GM18517 (cell line): ENCODE measurements at regions not wholly inside any gene's neighbourhood (a gene's known extent, or its start where the extent isn't known, plus 50 kb on each side); places are given as distances from the start of the nearest gene placed in this dataset.

Source experiments
- ATAC-seq: cut with Tn5 transposase; IDR thresholded peaks from one replicate; pipeline ENCODE4 v1.9.1; 2021; ENCODE audit warnings: mild to moderate bottlenecking, moderate library complexity; ENCODE audit not compliant: unreplicated experiment

DNA sequence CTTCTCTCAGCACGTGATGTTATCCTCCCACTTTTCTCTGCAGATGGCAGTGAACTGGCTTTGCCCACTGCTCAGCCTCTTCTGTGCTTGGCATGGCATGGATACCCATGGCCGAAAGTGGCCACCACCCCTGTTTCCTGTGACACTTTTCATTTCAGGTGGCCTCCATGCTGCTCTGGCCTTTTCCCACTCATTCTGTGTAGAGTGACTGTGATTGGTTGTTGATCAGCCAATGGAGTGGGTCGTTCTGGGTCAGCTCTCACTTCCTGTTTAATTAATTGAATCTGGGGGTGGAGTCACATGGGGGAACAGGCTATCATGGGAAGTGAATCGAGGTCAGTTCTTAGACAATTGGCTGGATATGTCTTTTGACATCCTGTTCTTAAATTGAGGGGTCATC is 350.1 kb upstream of the EEF2KMT start:
- ATAC-seq, result no peak

DNA sequence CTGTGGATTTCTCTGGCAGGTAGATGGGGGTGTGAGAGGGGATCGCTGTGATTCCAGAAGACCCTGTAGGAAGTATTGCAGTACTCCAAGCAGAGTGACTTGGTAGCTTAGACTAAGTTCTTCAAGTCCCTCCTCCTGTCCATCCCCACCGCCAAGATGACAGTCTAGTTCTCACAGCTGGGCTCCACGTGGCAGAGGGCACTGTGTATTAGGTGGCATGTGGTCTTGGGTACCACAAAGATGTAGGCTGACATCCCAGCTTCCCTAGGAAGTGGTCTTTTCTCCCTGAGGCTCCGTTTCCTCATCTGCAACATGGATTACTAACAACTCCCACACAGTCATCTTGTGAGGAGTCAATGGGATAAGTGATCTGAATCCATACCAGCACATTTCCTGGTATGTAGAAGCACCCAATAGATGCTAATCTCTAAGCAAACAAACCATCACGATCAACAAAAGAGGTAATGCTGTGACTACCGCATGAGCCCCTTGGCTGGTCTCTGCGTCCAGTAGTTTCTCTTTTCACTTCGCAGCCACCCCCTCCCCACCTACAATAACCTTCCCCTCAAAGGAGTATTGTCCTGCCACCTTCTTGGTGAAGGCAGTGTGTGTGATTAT is 349.1 kb upstream of the EEF2KMT start:
- ATAC-seq, result no peak

DNA sequence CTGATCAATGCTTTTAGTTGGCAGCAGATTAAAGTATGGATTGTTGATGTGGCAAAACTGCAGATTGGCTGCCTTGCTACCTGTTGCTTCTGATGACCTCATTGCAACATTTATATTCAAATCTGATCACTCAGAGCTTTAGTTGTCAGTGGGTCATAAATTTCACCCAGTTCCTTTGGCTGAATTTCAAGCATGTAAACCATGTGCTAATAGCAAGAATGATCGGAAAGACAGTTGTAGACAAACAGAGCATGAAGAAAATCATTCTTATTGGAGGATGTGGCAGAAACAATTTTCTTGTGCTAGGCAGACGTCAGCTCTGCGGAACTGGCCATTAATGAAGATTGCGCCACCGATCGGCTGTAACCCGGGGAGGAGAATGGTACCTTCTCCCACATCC is 346.6 kb upstream of the EEF2KMT start:
- ATAC-seq, result no peak

DNA sequence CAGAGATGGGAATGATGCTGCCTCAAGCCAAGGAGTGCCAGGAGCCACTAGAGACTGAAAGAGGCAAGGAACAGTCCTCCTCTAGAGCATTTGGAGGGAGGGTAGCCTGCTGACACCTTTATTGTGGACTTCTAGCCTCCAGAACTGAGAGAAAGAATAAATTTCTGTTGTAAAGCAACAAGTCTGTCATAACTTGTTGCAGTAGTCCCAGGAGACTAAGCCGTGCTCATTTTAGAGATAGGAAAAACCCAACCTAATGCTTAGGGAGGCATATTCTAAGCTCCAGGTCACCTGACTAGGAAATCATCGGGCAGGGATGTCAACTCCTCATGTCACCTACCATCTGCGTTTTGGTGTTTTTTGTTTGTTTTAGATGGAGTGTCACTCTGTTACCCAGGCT is 345.4 kb upstream of the EEF2KMT start:
- no peak for ATAC-seq

DNA sequence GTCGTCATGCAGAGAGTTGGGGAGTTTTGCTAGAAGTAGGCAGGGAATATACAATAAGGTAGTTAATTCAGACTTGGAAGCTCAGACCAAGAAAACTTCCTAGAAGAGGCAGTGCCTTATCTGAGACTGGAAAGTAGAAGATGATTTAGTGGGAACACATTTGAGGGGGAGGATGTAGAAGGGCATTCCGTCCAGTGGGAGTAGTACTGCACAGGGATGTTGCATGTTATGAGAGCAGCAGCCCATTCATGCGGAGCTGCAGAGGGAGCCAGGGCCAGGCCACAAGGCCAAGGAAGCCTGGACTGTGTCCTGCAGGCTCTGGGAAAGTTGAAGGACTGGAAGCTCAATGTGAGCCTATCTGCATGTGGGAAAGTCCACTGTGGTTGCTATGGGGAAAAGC is 344.5 kb upstream of the EEF2KMT start:
- ATAC-seq, result no peak

DNA sequence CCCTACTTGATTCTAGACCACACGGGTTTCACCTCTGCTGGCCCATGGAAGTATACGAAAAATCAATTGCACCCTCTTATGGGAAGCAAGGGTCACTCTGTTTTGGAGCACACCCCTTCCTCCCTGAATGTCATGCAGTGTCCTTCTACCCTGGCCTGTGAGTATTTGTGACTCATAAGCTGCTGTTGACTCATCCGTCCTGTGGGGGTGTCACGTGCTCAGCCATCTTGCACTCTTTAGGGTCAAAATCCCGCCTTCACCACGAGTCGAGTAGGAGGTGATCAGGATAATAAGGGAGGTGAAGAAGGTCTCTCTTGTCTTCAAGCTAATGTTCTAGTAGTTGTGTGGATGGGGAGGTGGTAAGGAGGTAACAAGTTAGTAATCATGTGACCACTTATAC is 341.0 kb upstream of the EEF2KMT start:
- no peak for ATAC-seq

DNA sequence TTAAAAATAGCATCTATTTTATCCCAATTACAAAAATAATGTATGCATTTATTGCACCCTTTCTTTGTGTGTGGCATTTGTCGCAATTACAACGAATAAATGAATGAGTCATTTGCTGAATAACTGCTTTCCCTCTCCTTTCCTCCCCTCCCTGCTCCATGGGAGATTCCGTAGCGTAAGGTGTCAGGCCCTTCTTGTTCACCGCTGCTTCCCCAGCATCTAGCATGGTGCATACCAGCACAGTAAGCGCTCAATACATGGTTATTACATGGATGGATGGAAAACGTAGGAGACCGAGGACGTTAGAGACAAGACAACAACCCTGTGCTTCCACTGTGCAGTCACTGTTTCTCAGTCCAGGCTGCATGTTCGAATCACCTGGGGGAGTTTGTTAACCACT is 336.0 kb upstream of the EEF2KMT start:
- no peak for ATAC-seq

DNA sequence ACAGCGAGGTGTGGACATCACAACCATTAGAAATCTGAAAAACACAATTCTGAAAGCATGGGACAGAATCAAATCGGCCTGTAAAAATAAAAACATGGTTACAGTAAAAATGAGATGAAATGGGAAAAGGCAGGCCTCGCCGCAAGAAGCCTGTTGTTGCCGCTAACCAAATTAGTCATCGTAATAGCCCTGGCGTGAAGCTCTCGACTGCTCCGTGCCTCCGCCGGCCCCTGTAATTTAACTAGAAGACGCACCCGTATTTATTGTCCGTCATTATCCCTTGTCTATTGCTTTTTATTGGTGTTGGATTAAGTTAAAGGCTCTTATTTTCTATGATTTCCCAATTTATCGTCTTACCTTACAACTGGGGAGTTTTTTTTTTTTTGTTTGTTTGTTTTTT is 334.6 kb upstream of the EEF2KMT start:
- no peak for ATAC-seq

DNA sequence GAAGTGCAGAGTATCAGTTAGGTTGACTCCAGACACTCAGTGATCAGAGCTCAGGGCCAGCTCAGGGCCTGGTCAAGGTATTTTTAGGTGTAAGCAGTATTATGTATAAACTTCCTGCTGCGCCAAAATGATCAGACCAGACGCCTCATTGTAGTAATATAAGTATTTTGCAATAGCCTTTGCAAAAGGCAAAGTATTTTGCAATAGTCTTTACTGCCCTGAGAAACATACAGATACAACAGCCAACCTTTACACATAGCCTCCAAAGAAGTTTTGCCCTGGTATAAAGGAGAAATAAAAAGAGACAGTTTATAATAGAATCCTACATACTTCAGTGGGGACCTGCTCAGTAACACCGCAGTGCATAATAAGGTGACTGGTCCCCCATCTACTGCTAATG is 333.0 kb upstream of the EEF2KMT start:
- ATAC-seq, result no peak

DNA sequence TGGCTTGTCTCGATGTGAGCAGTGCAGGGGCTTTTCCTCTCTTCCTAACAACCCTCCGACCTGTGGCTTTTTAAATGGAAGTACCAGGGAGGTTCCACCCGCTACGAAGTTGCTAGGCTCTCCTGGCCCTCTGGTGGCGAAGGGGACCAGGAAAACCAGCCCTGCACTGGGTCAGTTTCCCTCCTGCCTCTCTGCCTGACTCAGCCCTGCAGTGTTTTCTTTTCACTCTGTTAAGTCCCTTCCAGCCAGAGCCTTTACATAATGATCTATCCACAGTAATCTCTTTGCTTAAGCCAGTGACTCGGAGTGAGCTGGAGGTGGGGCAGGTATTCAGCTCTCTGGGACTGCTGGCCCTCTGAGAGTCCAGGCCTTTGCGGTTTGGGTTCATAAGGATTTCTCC is 331.3 kb upstream of the EEF2KMT start:
- no peak for ATAC-seq

DNA sequence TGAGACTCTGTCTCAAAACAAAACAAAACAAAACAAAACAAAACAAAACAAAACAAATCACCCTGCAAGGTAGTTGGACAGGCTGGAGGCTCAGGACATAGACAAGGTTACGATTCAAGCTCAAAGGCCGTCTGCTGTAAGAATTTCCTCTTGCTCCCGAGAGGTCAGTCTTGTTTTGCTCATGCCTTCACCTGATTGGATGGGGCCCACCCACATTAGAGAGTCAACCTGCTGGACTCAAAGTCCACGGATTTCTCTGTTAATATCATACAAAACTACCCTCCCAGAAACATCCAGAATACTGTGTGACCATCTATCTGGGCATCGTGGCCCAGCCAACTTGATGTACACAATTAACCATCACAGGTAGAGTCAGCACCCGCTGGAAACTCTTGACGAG is 330.0 kb upstream of the EEF2KMT start:
- ATAC-seq, result no peak

DNA sequence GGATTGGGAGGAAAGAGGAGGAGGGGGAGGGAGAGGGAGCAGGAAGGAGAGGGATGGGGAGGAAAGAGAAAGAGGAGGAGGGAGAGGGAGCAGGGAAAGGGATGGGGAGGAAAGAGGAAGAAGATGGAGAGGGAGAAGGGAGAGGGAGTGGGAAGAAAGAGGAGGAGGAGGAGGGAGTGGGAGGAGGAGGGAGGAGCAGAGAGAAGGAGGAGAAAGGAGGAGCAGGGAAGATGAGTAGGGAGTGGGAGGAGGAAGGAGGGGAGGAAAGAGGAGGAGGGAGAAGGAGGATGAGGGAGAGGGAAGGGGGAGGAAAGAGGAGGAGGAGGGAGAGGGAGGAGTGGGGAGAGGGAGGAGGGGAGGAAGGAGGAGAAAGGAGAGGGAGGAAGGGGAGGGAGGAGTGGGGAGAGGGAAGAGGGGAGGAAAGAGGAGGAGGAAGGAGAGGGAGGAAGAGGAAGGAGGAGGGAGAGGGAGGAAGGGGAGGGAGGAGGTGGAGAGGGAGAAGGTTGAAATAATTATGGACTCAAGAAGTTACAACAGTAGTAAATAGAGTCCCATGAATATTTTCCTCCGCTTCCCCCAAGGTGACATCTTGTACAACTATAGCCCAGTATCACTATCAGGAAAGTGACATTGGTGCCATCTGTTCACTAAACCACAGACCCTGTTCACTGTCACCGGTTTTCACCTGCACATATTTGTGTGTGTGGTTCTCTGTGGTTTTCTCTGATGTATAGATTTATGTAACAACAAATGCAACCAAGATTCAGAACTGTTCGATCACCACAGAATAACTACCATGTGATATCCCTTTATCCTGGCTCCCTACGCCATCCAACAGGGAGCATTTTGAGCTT is 325.3 kb upstream of the EEF2KMT start:
- ATAC-seq, result no peak

DNA sequence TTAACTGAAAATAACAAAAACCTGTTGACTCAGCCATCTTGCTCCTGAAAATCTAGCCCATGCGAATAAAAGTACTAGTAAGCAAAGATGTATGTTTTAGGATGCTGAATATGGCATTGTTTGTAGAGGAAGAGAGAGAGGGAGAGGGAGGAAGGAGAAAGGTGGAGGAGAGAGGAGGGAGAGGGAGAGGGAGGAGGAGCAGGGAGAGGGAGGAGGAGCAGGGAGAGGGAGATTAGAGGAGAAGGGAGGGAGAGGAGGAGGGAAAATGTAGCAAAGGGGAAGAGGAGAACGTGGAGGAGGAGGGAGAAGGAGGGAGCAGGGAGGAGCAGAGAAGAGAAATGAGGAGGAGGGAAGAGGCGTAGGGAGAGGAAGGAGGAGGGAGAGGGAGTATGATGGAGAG is 324.5 kb upstream of the EEF2KMT start:
- no peak for ATAC-seq

DNA sequence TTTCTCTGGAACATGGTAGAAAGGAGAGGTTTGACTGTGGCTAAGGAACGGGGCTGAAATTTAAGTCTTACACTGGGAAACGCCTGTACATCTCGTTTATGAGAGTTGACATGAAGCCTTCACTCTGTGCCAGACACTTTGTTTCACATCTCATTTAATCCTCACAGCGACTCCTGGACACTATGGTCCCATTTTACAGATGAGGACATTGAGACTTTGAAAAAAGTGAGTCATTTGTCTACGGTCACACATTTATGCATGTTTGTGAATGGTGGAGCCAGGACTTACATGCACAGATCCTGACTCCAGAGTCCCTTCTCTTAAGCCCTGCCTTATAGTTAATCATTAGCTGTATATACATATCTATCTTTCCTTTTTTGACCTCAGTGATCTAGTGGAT is 318.4 kb upstream of the EEF2KMT start:
- no peak for ATAC-seq

DNA sequence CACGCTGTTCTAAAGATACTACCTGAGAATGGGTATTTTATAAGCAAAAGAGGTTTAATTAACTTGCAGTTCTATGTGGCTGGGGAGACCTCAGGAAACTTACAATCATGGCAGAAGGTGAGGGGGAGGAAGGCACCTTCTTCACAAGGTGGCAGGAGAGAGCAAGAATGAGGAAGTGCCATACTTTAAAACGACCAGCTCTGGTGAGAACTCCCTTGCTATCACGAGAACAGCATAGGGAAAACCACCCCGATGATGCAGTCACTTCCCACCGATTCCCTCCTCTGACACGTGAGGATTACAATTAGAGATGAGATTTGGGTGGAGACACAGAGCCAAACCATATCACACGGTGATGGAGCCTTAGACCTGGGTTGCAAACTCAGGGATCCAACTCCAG is 317.5 kb upstream of the EEF2KMT start:
- ATAC-seq, result no peak

DNA sequence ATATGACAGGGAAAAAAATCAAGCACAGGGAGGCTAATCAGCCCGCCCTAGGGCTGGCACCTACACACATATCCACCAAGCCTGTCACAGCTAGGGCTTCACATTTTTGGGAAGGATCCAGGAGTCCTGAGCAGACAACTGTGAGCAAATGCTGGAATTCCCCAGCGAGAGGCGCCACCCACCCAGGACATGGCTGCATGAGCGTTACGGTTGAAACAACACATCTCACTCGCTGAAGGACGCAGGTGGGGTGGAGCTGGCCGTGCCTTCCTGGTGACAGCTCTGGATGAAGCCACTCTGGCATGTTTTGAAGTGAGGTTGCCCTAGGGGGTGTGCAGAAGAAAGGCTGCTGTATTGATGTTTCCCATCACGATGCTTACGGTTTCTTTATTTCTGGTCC is 315.1 kb upstream of the EEF2KMT start:
- ATAC-seq, result no peak

DNA sequence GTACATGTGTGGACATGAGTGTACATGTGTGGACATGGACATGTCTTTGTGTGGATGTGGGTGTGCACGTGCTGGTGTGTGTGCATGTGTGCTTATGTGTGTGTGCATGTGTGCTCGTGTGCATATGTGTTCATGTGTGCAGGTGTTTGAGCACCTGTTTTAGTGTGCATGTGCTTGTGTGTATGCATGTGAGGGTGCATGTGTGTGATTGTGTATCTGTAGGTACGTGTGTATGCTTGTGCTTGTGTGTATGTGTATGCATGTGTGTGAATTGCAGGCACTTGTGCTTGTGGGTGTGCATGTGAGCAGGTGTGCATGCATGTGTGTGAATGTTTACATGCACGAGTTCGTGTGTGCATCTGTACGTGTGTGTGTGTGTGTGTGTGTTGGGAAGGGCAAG is 300.6 kb upstream of the EEF2KMT start:
- no peak for ATAC-seq

DNA sequence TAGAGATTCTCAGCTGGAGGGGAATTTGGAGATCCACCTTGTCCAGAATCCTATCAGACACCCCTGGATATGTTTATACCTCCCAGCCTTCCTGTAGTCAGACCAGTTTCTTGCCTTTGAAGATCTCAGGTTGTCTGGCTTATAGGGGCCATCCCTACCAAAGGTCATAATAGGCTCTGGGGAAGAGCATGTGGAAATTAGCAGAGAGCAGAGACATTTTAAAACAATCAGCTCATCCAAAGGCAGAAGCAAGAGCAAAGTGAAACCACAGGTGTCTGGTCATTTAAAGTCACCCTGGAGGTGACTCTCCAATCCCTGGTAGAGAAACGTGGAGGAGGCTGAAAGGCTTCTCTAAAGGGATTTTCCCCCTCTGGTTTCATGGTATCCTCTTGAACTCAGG is 299.3 kb upstream of the EEF2KMT start:
- no peak for ATAC-seq

DNA sequence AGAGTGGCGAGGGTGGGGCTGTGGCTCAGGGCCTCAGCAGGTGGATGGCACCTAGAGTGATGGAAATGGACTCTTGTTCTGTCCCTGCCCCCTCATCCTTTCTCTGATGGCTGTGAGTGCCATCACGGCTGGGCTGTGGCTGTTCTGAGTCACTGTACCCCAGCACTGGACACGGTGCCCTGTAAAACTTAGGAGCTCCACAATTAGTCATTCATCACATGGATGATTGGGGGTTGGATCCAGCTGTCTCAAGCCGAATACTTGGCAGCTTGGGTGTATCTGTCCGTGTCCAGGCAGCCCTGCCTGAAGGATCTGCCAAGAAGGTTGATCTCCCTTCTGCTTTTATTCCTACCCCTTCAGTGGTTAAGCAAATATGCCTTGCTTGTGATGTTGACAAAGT is 295.5 kb upstream of the EEF2KMT start:
- no peak for ATAC-seq

DNA sequence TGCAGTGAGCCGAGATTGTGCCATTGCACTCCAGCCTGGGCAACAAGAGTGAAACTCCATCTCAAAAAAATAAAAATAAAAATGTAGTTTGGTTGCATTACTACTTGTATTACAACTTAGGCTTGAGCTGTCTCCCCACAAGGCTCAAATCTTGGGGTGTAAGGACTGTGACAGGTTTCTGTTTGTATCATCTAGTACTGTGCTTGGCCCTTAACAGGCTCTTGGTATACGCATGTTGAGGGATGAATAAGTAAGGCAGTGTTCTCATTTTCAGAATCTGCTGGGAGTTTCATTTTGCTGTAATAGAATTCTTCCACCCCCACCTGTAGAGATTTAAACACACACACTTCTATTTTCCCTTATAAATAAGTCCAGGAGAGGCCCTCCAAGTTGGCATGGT is 289.4 kb upstream of the EEF2KMT start:
- no peak for ATAC-seq

DNA sequence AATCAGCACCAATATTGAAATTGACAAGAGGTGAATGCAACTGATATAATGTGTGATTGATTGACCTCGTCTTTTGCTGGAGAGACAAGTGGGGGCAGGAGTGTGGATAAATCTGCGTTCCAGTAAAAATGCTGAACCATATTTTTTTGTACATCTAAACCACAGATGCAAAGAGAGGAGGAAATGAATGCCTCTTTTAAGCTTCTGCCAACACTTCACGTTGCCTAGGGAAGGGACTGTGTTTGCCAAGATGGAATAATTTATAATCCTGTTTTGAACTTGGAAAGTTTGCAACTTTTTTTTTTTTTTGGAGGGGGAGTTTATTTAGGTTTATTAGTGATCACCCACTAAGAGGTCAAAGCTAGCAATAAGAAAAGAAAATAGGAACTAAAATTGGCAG is 288.2 kb upstream of the EEF2KMT start:
- no peak for ATAC-seq

DNA sequence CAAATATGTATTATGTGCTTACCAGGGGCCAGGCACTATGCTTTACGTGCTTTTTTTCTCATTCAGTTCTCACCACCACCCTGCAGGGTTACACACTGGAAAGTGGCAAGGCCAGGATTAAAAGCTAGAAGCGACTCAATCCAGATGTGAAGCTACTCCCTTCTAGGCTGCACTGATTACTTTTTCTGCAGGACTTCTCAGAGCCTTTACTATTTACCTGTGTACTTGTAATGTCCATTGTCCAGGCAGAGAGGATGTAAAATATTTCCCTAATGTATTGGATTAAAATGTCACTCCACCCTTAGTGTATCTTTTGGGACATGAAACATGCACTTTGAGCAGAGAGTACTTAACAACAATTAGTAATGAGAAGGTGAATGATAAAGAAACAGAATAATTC is 287.5 kb upstream of the EEF2KMT start:
- ATAC-seq, result no peak

DNA sequence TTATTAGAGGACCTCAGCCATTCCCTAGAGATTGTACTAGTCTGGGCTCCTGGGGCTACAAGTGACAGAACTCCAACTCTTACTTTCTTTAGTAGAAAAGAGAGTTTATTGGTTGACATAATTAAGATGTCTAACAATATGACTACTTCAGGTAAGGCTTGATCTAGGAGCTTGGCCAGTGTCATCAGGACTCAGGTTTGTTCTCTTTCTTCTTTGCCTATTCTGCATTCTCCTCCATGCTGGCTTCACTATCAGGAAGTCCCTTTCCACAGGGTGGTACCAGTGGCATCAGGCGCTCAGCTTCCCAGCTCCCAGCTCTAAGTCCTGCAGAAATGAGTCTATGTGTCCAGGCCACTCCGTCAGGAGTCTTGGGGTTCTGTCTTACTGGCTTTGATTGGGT is 286.1 kb upstream of the EEF2KMT start:
- ATAC-seq, result no peak
